ENCODE measurements at regions not wholly inside any gene's neighbourhood (a gene's known extent, or its start where the extent isn't known, plus 50 kb on each side); places are given as distances from the start of the nearest gene placed in this dataset.

GRCh38 chr2:48258481-48259149 lies 55.9 kb upstream of the FOXN2 start:
- DNase-seq (ENCODE audit: low read depth) = no peak

DNA sequence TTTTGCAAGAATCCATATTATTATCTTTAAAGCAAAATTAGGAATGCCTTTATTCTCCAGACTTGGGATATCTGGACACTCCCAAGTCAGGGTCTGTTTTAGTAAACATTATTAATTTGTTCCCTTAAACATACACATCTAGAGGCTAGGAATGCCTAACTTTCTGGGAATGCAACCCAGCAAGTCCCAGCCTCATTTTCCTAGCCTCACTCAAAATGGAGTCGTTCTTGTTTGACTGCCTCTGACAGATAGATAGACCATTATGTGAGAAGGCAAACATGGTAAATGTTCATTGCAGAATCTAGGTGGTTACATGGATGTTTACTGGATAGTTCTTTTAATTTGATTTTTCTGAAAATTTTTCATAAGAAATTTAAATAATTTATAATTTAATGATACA lies 54.7 kb upstream of the FOXN2 start:
- DNase-seq (ENCODE audit: low read depth) = no peak

DNA sequence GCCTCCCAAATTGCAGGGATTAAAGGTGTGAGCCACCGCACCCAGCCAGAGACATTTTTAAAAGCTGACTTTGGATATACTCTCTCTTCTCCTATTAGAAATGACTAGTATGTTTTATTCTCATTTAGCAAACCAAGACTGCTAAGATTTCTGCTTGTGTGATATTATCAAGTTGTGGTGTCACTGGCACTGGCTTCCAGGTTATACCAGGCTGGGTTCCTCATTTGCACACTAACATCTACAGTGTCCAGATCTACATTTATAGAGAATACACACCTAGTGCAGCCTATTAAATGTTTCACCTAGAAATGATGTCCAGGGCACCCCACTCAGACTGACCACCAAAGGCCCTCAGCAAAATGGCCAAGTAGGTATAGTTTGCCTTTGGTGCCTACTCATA lies 49.9 kb upstream of the FOXN2 start:
- no peak for DNase-seq (ENCODE audit: low read depth)

Data from stromal cell of bone marrow (primary cell).